ENCODE measurements at regions not wholly inside any gene's neighbourhood (a gene's known extent, or its start where the extent isn't known, plus 50 kb on each side); places are given as distances from the start of the nearest gene placed in this dataset.
A peak's percentile ranks its signal among the peaks of the same experiment; 100 is the strongest.

DNA sequence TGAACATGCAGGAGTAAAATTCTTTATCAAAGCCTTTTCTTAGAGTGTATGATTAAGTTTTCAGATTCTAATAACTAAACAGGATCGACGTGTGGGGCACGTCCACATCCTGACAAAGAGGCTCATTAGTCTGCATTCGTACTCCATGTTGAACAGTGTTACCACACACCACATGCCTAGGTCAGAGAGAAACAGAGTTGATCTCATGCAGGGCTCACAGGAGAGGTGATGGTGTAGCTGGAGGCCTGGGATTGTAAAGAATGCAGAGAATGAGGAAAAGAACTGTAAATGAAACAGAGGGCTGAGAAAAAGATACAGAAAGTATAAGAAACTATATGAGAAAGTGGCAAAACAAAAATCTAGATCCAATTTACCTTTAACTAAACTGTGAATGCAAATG lies 632.5 kb downstream of the BCL11A start:
- no peaks in the 10 kb centered on the region for H3K27me3 ChIP-seq (ENCODE audit: insufficient read depth, low read length, poor library complexity)
- H2AFZ ChIP-seq (ENCODE audit: low read depth, low read length) = peak overlapping the region; percentile 17
- no peak overlapping the region for H3K4me2 ChIP-seq (ENCODE audit: insufficient read depth, low read length)
- no peak overlapping the region for H3K9ac ChIP-seq (ENCODE audit: low read depth, low read length)
- ATAC-seq (ENCODE audit: insufficient read depth, low read depth) = peak; percentile 53; the same call in 2 of the 3 replicates
- H3K4me1 ChIP-seq (ENCODE audit: insufficient read depth, low read length) = peaks cover 39% of the 10 kb centered on the region
- H3K9me3 ChIP-seq (ENCODE audit: insufficient read depth, low read length, severe bottlenecking) = no peaks in the 10 kb centered on the region
- no peaks in the 10 kb centered on the region for H3K36me3 ChIP-seq (ENCODE audit: insufficient read depth, low read length)
- no peaks in the 10 kb centered on the region for H3K79me2 ChIP-seq (ENCODE audit: insufficient read depth, low read length)
- no peak overlapping the region for H3K4me3 ChIP-seq (ENCODE audit: low read depth in 1 of 2, low read length in 2 of 2)
- no peaks in the 10 kb centered on the region for H4K20me1 ChIP-seq (ENCODE audit: insufficient read depth, low read length)
- TF ChIP-seq, protein P1, sequence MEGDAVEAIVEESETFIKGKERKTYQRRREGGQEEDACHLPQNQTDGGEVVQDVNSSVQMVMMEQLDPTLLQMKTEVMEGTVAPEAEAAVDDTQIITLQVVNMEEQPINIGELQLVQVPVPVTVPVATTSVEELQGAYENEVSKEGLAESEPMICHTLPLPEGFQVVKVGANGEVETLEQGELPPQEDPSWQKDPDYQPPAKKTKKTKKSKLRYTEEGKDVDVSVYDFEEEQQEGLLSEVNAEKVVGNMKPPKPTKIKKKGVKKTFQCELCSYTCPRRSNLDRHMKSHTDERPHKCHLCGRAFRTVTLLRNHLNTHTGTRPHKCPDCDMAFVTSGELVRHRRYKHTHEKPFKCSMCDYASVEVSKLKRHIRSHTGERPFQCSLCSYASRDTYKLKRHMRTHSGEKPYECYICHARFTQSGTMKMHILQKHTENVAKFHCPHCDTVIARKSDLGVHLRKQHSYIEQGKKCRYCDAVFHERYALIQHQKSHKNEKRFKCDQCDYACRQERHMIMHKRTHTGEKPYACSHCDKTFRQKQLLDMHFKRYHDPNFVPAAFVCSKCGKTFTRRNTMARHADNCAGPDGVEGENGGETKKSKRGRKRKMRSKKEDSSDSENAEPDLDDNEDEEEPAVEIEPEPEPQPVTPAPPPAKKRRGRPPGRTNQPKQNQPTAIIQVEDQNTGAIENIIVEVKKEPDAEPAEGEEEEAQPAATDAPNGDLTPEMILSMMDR (IDR thresholded peaks at IDR 0.05; ENCODE audit: borderline replicate concordance, extremely low read depth, low read length, poor library complexity, severe bottlenecking) = no peak
- no peak for TF ChIP-seq EZH2 (IDR thresholded peaks at IDR 0.05; ENCODE audit: borderline replicate concordance, low read depth, low read length, severe bottlenecking)
- no peak for DNase-seq
- peak overlapping the region; percentile 83 for H3K27ac ChIP-seq (ENCODE audit: low read length)

DNA sequence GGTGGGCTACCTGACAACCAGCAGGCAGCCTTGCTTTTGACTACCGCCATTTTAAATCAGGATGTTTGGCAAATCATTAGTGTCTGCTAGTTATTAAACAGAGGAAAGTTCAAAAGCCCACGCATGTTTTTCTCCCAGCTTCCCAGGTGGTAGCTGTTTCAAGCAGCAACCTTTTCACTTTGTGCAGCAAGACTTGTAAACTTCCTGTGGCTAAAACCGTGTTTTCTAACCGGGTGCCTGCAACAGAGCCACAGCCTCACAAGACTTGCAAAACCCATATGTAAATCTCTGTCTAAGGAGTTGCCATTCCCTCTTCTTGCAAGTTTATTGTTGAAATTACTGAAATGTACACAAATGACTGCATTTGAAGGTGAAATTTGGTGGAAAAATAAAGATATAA lies 633.1 kb downstream of the BCL11A start:
- H3K4me3 ChIP-seq (ENCODE audit: low read depth in 1 of 2, low read length in 2 of 2) = no peak overlapping the region
- 0 out of 2 replicates have a peak overlapping the region, but pooled peaks have one; percentile 7 for H3K9ac ChIP-seq (ENCODE audit: low read depth, low read length)
- H3K4me1 ChIP-seq (ENCODE audit: insufficient read depth, low read length) = peaks cover 44% of the 10 kb centered on the region
- H3K79me2 ChIP-seq (ENCODE audit: insufficient read depth, low read length) = no peaks in the 10 kb centered on the region
- ATAC-seq (ENCODE audit: insufficient read depth, low read depth) (peak; percentile 59), DNase-seq (peak; percentile 37)
- peak overlapping the region; percentile 63 for H2AFZ ChIP-seq (ENCODE audit: low read depth, low read length)
- H3K27me3 ChIP-seq (ENCODE audit: insufficient read depth, low read length, poor library complexity) = no peaks in the 10 kb centered on the region
- peak overlapping the region; percentile 83 for H3K27ac ChIP-seq (ENCODE audit: low read length)
- TF ChIP-seq, protein P1 (IDR thresholded peaks at IDR 0.05; ENCODE audit: borderline replicate concordance, extremely low read depth, low read length, poor library complexity, severe bottlenecking) = no peak
- no peak for TF ChIP-seq EZH2 (IDR thresholded peaks at IDR 0.05; ENCODE audit: borderline replicate concordance, low read depth, low read length, severe bottlenecking)
- H3K36me3 ChIP-seq (ENCODE audit: insufficient read depth, low read length) = no peaks in the 10 kb centered on the region
- H4K20me1 ChIP-seq (ENCODE audit: insufficient read depth, low read length) = no peaks in the 10 kb centered on the region
- peak overlapping the region; percentile 34; the same call in 1 of the 2 replicates for H3K4me2 ChIP-seq (ENCODE audit: insufficient read depth, low read length)
- H3K9me3 ChIP-seq (ENCODE audit: insufficient read depth, low read length, severe bottlenecking) = no peaks in the 10 kb centered on the region

DNA sequence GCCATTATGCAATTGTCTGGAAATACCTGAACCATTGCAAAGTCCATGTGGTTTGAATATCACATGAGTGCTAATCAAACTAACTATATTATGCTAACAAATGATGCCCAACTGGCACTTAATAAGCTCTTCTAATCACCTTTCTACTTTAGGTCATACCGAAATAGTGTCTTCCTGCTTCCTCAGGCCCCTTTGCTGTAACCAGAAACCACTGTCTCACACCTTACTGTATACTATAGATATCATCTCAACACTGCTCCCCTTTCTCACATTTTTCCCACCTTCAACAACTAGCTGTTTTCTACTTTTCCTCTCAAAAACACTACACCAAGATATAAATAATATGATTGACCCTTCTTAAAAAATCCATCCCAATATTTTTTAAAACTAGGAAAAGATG lies 633.9 kb downstream of the BCL11A start:
- Histone ChIP-seq H3K9ac (ENCODE audit: low read depth, low read length) (0 out of 2 replicates have a peak overlapping the region, but pooled peaks have one; percentile 7), H4K20me1 (ENCODE audit: insufficient read depth, low read length) (no peaks in the 10 kb centered on the region), H3K27ac (ENCODE audit: low read length) (peak overlapping the region; percentile 83), H3K79me2 (ENCODE audit: insufficient read depth, low read length) (no peaks in the 10 kb centered on the region), H3K9me3 (ENCODE audit: insufficient read depth, low read length, severe bottlenecking) (no peaks in the 10 kb centered on the region), H3K4me3 (ENCODE audit: low read depth in 1 of 2, low read length in 2 of 2) (no peak overlapping the region), H3K4me2 (ENCODE audit: insufficient read depth, low read length) (no peak overlapping the region), H3K27me3 (ENCODE audit: insufficient read depth, low read length, poor library complexity) (no peaks in the 10 kb centered on the region), H3K4me1 (ENCODE audit: insufficient read depth, low read length) (peaks cover 46% of the 10 kb centered on the region), H2AFZ (ENCODE audit: low read depth, low read length) (peak overlapping the region; percentile 63), H3K36me3 (ENCODE audit: insufficient read depth, low read length) (no peaks in the 10 kb centered on the region)
- no peak for DNase-seq
- peak; percentile 68 for ATAC-seq (ENCODE audit: insufficient read depth, low read depth)
- TF ChIP-seq EZH2 (IDR thresholded peaks at IDR 0.05; ENCODE audit: borderline replicate concordance, low read depth, low read length, severe bottlenecking) = no peak
- TF ChIP-seq, protein P1 (IDR thresholded peaks at IDR 0.05; ENCODE audit: borderline replicate concordance, extremely low read depth, low read length, poor library complexity, severe bottlenecking) = no peak

DNA sequence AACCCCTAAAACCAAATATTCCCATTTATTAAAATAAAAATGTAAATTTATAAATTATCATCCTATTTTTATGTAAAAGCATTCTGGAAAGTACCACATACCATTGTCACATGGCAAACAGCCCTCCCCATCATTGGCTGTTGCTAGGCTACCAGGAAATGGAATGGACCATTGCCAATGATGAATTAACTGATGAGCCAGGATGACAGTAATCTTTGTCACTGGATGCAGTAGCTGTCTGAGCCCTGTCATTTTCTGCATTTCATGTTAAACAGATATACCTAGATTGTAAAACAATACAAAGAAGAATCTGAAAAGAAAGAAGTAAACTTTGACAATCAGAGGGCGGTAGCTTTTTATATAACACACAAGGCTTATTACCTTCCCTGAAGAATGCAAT lies 641.4 kb downstream of the BCL11A start:
- Histone ChIP-seq H3K4me2 (ENCODE audit: insufficient read depth, low read length) (no peak overlapping the region), H3K36me3 (ENCODE audit: insufficient read depth, low read length) (no peaks in the 10 kb centered on the region), H4K20me1 (ENCODE audit: insufficient read depth, low read length) (no peaks in the 10 kb centered on the region), H3K4me1 (ENCODE audit: insufficient read depth, low read length) (peaks cover 44% of the 10 kb centered on the region), H3K4me3 (ENCODE audit: low read depth in 1 of 2, low read length in 2 of 2) (no peak overlapping the region), H3K9ac (ENCODE audit: low read depth, low read length) (no peak overlapping the region), H3K79me2 (ENCODE audit: insufficient read depth, low read length) (no peaks in the 10 kb centered on the region), H3K9me3 (ENCODE audit: insufficient read depth, low read length, severe bottlenecking) (no peaks in the 10 kb centered on the region), H3K27me3 (ENCODE audit: insufficient read depth, low read length, poor library complexity) (no peaks in the 10 kb centered on the region), H2AFZ (ENCODE audit: low read depth, low read length) (no peak overlapping the region), H3K27ac (ENCODE audit: low read length) (no peak overlapping the region)
- ATAC-seq (ENCODE audit: insufficient read depth, low read depth) (no peak), DNase-seq (no peak)
- TF ChIP-seq, protein P1 (IDR thresholded peaks at IDR 0.05; ENCODE audit: borderline replicate concordance, extremely low read depth, low read length, poor library complexity, severe bottlenecking) = no peak
- TF ChIP-seq EZH2 (IDR thresholded peaks at IDR 0.05; ENCODE audit: borderline replicate concordance, low read depth, low read length, severe bottlenecking) = no peak
